Heart left ventricle (tissue), 16 donors: ENCODE measurements at regions not wholly inside any gene's neighbourhood (a gene's known extent, or its start where the extent isn't known, plus 50 kb on each side); places are given as distances from the start of the nearest gene placed in this dataset.
"Not testable (repeated sequence)": the region's sequence is repeated elsewhere in the genome, so short reads cannot be mapped to it uniquely, and the experiment has no call there.

ENCODE experiments used
- ATAC-seq, 4 donors: fragments of 200-7000 bp; cut with Tn5 transposase; one replicate each; pipeline ENCODE4 v1.9.1; 2020 to 2022; ENCODE audit warnings: moderate library complexity in 4 of 4, mild to moderate bottlenecking in 3 of 4, moderate number of reproducible peaks in 1 of 4
- DNase-seq, 5 donors: peaks; one replicate each; pipeline ENCODE4 v3.0.0-alpha.2; 2020
- H3K27ac ChIP-seq, 12 donors: fragments of 200-600 bp; sonication (generic) in 4 of 12; one replicate each; pipeline versions ENCODE4 v1.5.0 to v1.8.0; 2016 to 2022; ENCODE audit warnings: mild to moderate bottlenecking in 2 of 12
- H3K27me3 ChIP-seq, 9 donors: fragments of 200-600 bp; sonication (generic) in 2 of 9; one replicate each; pipeline versions ENCODE4 v1.5.1 to v1.8.0; 2016 to 2022; ENCODE audit warnings: mild to moderate bottlenecking in 3 of 9
- H3K36me3 ChIP-seq, 9 donors: fragments of 200-600 bp; sonication (generic) in 2 of 9; one replicate each; pipeline versions ENCODE4 v1.5.0 to v1.8.0; 2018 to 2022; ENCODE audit warnings: mild to moderate bottlenecking in 2 of 9
- H3K4me1 ChIP-seq, 12 donors: fragments of 200-600 bp; sonication (generic) in 4 of 12; one replicate each; pipeline versions ENCODE4 v1.5.0 to v1.8.0; 2016 to 2022; ENCODE audit warnings: mild to moderate bottlenecking in 3 of 12
- H3K4me3 ChIP-seq, 12 donors: fragments of 200-600 bp; sonication (generic) in 4 of 12; one replicate each; pipeline versions ENCODE4 v1.5.0 to v1.8.0; 2017 to 2022; ENCODE audit warnings: mild to moderate bottlenecking in 9 of 12, moderate library complexity in 4 of 12
- H3K9me3 ChIP-seq, 12 donors: fragments of 200-600 bp; sonication (generic) in 4 of 12; one replicate each; pipeline versions ENCODE4 v1.5.0 to v1.8.0; 2016 to 2022; ENCODE audit warnings: mild to moderate bottlenecking in 1 of 12
- POLR2A ChIP-seq, 2 donors: fragments of 450-650 bp; IDR thresholded peaks; one replicate each; pipeline ENCODE4 v1.6.1; 2017; ENCODE audit warnings: antibody characterized with exemption in 2 of 2, mild to moderate bottlenecking in 2 of 2, moderate library complexity in 2 of 2
- WGBS, 4 donors: extraction: QIAGEN DNeasy Blood & Tissue Kit in 2 of 4; methylation state at CpG; one replicate each; pipeline versions ENCODE4 v1.1.5 to v1.1.7; 2013 to 2018; 5-methylcytosine and 5-hydroxymethylcytosine counted together
- intact Hi-C, 10 donors: fragments of 100-400 bp; cut with DNase I; formaldehyde crosslinking; loops; one replicate each; pipeline versions ENCODE4 v1.11.1 to v1.14.2; 2022
- TF ChIP-seq, protein P1 (sequence below), 12 donors: fragments of 200-600 bp; sonication (generic) in 4 of 12; IDR thresholded peaks; one replicate each; pipeline versions ENCODE4 v1.5.0 to v1.8.0; 2018 to 2022; ENCODE audit warnings: antibody characterized with exemption in 12 of 12, mild to moderate bottlenecking in 5 of 12
- donor health status: ischemic (EF 13 %, LVEDD 7.1; RV severe dilation, severe dysfunction).
- donor health status: healthy with polysubstance abuse.
- donor health status: DM: no; HTN: yes; CAD: no.
- donor health status: DM: no; HTN: no; CAD: no.
- donor health status: ischemic (EF 25% LVEDD 6.9; RV normal size, moderate dysfunction).
- donor health status: ischemic (EF 25% LVEDD 5.7; RV mildly dilated, moderate dysfunction).
- donor health status: healthy.
- donor health status: DM: yes; HTN: yes; CAD: no.
- donor health status: ischemic (EF 35%, LVEDD 5.7; RV mildly dilated, moderate dysfunction).
- donor health status: nonischemic (EF 11% LVEDD 7.7; RV severe dilation, severe dysfunction).
- donor health status: DM: yes; HTN: yes; CAD: no.
- donor health status: PGD.
- donor health status: ischemic (EF 29% LVEDD 5.4; RV normal size, mild dysfunction).
- donor health status: nonischemic (EF 23%, LVEDD 6.1; RV moderate dilation, normal function).

GRCh38 chr13:65330691-65331090 is 1899.4 kb downstream of the PCDH9 start:
- ATAC-seq: no peak
- Histone ChIP-seq H3K4me1 (no peaks in the 10 kb centered on the region), H3K27ac (no peak overlapping the region), H3K9me3 (no peaks in the 10 kb centered on the region), H3K4me3 (no peak overlapping the region), H3K36me3 (no peaks in the 10 kb centered on the region), H3K27me3 (no peaks in the 10 kb centered on the region)
- intact Hi-C loops: no loop called here
- WGBS, 4 donors: 88 to 96% (median 92%) methylated on average over 14 of the region's 14 CpGs
- TF ChIP-seq, protein P1, sequence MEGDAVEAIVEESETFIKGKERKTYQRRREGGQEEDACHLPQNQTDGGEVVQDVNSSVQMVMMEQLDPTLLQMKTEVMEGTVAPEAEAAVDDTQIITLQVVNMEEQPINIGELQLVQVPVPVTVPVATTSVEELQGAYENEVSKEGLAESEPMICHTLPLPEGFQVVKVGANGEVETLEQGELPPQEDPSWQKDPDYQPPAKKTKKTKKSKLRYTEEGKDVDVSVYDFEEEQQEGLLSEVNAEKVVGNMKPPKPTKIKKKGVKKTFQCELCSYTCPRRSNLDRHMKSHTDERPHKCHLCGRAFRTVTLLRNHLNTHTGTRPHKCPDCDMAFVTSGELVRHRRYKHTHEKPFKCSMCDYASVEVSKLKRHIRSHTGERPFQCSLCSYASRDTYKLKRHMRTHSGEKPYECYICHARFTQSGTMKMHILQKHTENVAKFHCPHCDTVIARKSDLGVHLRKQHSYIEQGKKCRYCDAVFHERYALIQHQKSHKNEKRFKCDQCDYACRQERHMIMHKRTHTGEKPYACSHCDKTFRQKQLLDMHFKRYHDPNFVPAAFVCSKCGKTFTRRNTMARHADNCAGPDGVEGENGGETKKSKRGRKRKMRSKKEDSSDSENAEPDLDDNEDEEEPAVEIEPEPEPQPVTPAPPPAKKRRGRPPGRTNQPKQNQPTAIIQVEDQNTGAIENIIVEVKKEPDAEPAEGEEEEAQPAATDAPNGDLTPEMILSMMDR (IDR thresholded peaks at IDR 0.05): no peak
- no peak for TF ChIP-seq POLR2A (IDR thresholded peaks at IDR 0.05)
- DNase-seq: no peak

GRCh38 chr13:65330287-65330686 is 1899.8 kb downstream of the PCDH9 start:
- Histone ChIP-seq H3K36me3 (no peaks in the 10 kb centered on the region), H3K27me3 (no peaks in the 10 kb centered on the region), H3K4me3 (no peak overlapping the region), H3K9me3 (no peaks in the 10 kb centered on the region), H3K4me1 (no peaks in the 10 kb centered on the region), H3K27ac (no peak overlapping the region)
- intact Hi-C loops: no loop called here
- TF ChIP-seq, protein P1 (IDR thresholded peaks at IDR 0.05): no peak
- TF ChIP-seq POLR2A (IDR thresholded peaks at IDR 0.05): no peak
- 92 to 98% (median 92%) methylated on average over 17 of the region's 17 CpGs for WGBS, 4 donors
- ATAC-seq: no peak
- no peak for DNase-seq

DNA sequence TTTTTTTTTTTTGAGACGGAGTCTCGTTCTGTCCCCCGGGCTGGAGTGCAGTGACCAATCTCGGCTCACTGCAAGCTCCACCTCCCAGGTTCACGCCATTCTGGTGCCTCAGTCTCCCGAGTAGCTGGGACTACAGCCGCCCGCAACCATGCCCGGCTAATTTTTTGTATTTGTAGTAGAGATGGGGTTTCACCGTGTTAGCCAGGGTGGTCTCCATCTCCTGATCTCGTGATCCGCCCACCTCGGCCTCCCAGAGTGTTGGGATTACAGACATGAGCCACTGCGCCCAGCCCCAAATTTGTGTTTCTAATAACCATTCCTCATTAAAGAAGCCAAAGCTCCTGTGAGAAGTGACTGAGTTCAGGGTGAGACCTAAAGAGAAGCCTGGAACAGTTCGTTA is 1906.9 kb downstream of the PCDH9 start:
- ATAC-seq: not testable (repeated sequence)

DNA sequence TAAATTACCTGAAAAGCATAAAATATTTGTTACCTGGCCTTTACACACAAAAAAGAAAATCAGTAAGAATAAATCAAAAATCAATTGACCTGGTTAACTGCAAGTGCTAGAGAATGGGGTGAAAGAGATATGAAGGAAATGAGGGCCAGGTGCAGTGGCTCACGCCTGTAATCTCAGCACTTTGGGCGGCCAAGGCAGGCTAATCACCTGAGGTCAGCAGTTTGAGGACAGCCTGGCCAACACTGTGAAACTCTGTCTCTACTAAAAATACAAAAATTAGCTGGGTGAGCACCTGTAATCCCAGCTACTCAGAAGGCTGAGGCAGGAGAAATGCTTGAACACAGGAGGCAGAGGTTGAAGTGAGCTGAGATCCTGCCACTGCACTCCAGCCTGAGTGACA is 1908.7 kb downstream of the PCDH9 start:
- H3K27me3 ChIP-seq, intact Hi-C loops, H3K9me3 ChIP-seq, H3K4me1 ChIP-seq, H3K27ac ChIP-seq, DNase-seq, H3K4me3 ChIP-seq, H3K36me3 ChIP-seq, ATAC-seq: not testable (repeated sequence)
- 78 to 90% (median 82%) methylated on average over 2 of the region's 2 CpGs for WGBS, 4 donors

More for the DNA sequence above, 1906.9 kb downstream of the PCDH9 start:
- H3K27ac ChIP-seq, H3K4me3 ChIP-seq, H3K4me1 ChIP-seq, H3K27me3 ChIP-seq, H3K9me3 ChIP-seq, DNase-seq, H3K36me3 ChIP-seq, intact Hi-C loops: not testable (repeated sequence)
- WGBS, 4 donors: 92 to 96% (median 94%) methylated on average over 15 of the region's 15 CpGs

DNA sequence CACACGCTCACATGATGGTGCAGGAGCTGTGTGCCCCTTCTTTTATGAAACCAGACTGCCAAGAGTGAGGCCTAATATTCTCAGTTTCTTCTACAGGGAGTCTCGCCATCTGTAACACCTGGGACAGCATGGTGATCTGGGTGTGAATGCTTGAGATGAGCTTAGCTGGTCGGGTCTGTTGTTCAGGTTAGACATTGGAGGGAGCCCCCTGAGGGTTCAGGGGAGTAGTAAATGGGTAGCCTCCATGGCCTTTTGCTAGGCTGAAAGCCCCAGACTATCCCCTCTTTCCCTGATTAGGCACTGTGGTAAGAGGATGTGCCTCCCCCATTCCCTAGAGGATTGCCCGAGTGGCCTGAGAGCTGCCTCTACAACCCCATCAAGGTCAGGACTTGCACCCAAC is 1916.1 kb downstream of the PCDH9 start:
- no peaks in the 10 kb centered on the region for H3K4me1 ChIP-seq
- no peaks in the 10 kb centered on the region for H3K36me3 ChIP-seq
- TF ChIP-seq, protein P1 (IDR thresholded peaks at IDR 0.05): no peak
- TF ChIP-seq POLR2A (IDR thresholded peaks at IDR 0.05): no peak
- H3K4me3 ChIP-seq: no peak overlapping the region
- no peak overlapping the region for H3K27ac ChIP-seq
- WGBS, 4 donors: 80 to 83% (median 81%) methylated on average over 2 to 4 of the region's 4 CpGs
- no peaks in the 10 kb centered on the region for H3K27me3 ChIP-seq
- intact Hi-C loops: no loop called here
- ATAC-seq (no peak), DNase-seq (no peak)
- H3K9me3 ChIP-seq: peaks cover 0 to 26% (median 0%) of the 10 kb centered on the region in 12 donors
